H54 (cell line): ENCODE measurements at regions not wholly inside any gene's neighbourhood (a gene's known extent, or its start where the extent isn't known, plus 50 kb on each side); places are given as distances from the start of the nearest gene placed in this dataset.
"Not testable (repeated sequence)": the region's sequence is repeated elsewhere in the genome, so short reads cannot be mapped to it uniquely, and the experiment has no call there.

ENCODE experiments used
- DNase-seq: peaks from one replicate; pipeline ENCODE4 v3.0.0; 2011; ENCODE audit warnings: low spot score, mixed read lengths; ENCODE audit not compliant: insufficient read length
- FAIRE-seq: peaks from 3 replicates; lab custom pipeline; 2011; peaks lifted over from hg19 to GRCh38; lab: Jason Lieb, UNC
- POLR2A ChIP-seq: IDR thresholded peaks from 2 replicates; pipeline ENCODE4 v1.6.1; 2011; ENCODE audit warnings: low read depth, mild to moderate bottlenecking, low read length

DNA sequence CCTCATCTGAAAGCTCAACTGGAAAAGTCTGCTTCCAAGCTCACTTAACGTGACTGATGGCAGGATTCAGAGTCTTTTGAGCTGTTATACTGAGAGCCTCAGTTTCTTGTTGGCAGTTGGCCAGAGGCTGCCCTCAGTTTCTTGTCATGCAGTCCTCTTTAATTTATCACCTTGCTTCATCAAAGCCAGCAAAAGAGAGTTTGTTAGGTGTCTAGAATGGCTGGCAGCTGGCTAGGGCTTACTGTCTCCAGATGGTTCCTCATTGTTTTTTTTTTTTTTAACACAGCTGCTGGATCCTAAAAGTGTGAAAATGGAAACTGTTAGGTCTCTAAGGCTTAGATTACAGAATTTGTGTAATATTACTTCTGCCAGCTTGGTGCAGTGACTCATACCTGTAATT, 310.6 kb downstream of the PDCD6IP start:
- DNase-seq (no peak), FAIRE-seq (no peak)
- no peak for TF ChIP-seq POLR2A

DNA sequence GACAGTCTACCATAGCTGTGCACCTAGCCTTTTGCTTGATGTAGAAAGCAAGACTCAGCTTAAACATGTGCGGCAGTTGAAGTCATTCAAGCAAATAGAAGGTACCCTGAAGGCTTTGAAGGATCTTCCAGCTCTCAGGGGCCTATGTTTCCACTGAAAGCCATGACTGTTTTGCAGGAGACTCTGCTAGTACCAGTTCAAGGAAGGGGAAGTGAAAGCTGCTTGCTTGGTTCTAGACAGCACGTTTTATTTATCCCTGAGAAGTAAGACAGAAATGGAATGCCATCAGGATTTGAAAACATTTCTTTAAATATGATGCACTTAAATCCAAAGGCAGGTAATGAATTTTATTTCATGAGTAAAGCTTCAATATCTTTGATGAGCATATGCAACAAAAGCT, 311.4 kb downstream of the PDCD6IP start:
- FAIRE-seq = no peak
- no peak for TF ChIP-seq POLR2A
- DNase-seq = no peak

DNA sequence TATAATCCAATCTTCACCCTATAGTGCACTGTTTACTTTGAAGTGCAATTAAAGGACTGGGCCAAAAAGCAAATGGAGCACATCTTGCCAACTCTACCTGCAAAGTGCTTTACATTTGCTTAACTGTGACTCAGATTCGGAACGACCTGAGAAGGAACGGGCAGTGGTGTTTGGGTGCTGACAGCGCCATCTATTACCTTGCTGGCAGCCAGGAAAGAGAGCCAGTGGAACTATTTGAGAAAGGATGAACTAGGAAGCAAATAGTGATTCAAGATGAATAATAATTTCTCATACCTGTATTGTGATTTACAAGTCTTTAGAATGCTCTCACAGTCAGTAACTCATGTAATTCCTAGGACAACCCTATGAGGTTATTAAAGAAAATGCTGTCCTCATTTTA, 312.9 kb downstream of the PDCD6IP start:
- FAIRE-seq (no peak), DNase-seq (no peak)
- TF ChIP-seq POLR2A = no peak

DNA sequence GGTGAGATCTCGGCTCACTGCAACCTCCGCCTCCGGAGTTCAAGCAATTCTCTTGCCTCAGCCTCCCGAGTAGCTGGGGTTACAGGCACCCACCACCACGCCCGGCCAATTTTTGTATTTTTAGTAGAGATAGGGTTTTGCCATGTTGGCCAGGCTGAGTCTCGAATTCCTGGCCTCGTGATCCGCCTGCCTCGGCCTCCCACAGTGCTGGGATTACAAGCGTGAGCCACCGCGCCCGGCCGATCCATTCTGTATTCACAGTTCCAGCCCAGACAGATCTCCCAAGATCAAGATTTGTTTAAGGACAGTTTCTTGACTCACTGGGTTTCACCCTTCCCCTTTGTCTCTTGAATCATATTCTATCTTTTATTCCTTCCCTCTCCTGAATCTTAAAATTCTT, 313.8 kb downstream of the PDCD6IP start:
- FAIRE-seq, DNase-seq: not testable (repeated sequence)

DNA sequence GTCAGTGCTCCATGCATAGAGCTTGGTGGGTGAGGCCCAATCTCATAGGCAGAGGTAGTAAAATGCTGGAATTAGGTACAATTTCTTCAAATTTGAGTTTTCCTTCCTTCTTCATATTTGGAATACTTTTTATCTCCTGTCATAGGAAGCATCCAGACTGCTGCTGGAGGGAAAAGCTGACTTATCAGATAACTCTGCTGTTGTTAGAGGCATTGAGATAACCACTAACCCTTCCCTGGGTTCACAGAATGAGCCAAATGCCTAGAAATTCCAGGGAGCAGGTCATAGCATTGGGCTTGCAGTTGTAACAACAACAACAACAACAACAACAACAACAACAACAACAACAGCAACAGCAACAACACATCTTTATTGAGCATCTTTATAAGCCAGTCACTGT, 332.7 kb downstream of the PDCD6IP start:
- DNase-seq (no peak), FAIRE-seq (no peak)
- TF ChIP-seq POLR2A = no peak

DNA sequence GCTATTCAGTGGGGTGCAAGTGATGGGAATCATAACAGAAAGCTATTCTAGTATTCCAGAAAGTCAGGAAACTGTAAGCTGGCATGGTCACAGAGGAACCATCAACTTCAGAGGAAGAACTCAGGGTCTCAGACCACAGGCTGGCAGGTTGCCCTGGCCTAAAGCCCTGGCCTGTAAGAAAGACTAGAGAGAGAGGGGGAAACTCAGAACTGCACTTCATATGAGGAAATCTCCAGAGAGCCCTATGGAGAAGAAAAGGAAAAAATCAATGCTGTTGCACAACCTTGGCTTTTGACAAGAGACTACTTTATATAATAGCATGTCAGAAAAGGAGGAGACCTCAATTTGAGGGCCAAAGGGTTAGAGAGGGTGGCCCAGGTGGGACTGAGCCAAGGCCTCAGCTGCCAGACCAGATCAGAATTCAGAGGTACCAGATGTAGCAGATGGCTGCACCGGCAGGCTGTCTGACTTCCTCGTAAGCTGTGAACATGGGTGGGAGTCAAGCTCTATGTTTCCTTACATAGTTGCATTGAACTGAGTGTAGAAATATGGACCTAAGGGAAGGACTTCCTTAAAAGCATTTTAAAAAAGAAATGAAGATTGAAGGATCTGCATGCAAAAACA, 333.8 kb downstream of the PDCD6IP start:
- FAIRE-seq (no peak), DNase-seq (no peak)
- no peak for TF ChIP-seq POLR2A

DNA sequence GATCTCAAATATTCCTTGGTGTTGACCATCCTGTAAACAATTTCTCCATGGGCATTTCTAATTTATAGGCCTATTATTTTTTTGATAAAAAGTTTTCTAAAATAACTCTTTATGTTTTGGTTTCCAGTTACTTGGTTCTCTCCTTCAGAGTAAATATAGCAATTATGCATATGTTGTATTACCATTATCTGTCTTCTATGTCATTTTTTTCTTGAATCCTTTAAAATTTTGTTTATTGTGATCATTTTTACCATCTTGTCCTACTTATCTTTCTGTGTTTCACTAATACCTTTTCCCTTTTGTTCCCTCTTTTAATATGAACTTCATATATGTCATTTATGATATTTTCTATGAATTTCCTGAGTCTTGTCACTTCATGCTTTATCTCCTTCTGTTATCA, 341.1 kb downstream of the PDCD6IP start:
- FAIRE-seq = no peak

DNA sequence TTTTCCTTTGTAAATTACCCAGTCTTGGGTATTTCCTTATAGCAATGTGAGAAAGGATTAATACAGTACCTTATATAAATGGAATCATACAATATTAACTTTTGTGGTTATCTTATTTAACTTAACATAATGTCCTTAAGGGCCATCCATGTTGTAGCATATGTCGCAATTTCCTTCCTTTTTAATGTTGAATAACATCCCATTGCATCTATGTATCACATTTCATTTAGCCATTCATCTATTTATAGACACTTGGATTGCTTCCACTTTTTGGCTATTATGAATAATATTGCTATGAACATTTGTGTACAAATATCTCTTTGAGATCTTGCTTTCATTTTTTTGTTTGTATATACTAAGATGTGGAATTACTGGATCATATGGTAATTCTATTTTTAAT, 342.2 kb downstream of the PDCD6IP start:
- DNase-seq (no peak), FAIRE-seq (no peak)
- no peak for TF ChIP-seq POLR2A

More for the DNA sequence above, 341.1 kb downstream of the PDCD6IP start:
- TF ChIP-seq POLR2A = no peak
- no peak for DNase-seq

DNA sequence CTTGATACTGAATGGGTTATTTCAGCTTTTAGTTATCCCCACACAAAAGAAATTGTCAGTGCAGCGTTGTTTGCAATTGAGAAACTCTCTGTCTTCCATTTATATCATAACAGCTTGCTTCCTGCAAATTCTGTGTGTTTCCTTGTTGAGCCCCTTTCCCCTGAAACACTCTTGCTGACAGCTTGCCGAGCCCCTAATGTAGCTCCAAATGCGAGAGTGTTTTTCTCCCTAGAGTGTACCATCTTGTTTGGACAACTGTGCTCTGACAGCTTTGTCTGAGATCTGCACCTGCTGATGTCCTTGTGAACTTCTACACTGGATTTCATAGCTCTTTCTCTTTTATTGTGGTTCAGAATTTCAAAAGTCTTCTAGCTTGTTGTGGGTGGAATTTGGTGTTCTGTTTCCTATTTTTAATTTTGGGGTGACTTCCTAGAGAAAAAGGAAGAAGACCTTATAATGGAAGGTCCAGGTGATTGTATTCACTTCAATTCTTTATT, 343.5 kb downstream of the PDCD6IP start:
- no peak for TF ChIP-seq POLR2A
- DNase-seq (no peak), FAIRE-seq (no peak)

DNA sequence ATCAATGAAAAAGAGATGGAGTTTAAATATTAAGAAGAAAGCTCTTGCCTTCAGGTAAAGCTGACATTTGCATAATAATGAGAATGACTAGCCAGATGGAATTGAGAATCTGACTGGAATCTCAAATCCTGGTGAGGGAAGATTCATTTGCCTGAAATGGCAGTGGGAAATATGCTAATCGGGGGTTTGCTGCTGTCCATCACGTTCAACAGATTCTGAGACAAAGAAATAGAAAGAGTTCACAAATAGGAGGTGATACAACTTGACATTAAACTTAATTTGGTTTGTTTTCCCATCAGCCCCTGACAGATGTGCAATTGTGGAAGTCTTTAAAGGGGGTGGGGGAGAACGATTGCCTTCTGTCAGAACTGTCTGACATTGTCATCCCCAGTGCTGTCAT, 347.4 kb downstream of the PDCD6IP start:
- no peak for TF ChIP-seq POLR2A
- DNase-seq (no peak), FAIRE-seq (no peak)

DNA sequence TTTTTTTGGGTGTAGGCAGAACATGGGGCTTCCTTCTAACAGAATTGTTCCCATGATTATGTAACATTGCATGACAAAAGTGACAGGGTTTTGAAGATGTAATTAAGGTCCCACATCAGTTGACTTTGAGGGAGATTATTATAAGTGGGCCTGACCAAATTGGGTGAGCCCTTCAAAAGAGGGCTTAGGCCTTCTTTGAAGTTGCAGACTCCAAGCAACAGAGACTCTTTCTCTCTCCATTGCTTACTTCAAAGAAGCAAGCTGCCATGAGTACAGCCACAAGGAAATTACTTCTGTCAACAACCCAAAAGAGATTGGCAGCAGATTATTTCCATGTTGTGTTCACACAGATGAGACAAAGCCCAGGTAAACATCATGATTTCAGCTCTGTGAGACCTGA, 348.2 kb downstream of the PDCD6IP start:
- FAIRE-seq (no peak), DNase-seq (no peak)
- no peak for TF ChIP-seq POLR2A

DNA sequence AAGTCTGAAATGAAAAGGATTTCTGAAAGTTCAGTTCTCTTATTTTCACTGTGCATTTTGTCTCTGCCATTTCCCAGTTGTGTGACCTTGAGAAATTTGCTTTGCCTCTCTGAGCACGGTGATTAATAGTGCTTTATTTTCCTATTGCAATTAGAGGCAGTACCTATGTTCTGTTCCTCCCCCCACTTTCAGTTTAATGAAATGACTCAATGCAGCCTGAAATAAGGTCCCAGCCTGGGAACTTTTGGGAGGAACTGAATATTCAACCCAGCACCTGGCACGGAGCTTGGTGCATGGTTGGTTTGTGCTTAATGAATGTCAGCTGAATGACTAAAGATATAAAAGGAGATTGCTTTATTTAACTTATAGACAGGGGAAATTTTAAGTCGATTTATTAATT, 352.6 kb downstream of the PDCD6IP start:
- TF ChIP-seq POLR2A = no peak
- FAIRE-seq (no peak), DNase-seq (no peak)

DNA sequence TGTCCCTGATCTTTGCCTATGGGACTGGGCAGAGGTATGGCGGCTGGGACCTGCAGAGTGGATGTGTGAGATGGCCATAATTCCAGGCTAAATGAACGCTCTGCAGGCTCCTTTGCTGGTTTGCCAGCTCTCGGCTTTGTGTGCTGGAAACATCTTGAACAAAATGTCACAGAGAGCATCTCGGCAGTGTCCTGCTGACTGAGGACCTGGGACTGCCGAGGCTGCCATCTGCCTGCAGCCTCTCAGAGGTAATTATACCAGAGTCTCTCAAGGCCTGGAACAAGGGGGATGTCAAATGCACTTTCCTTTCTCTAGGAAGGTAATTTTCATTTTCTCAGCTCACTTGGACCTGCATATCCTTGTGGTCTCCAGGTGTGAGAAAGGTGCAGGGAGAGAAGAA, 354.2 kb downstream of the PDCD6IP start:
- no peak for DNase-seq
- no peak for FAIRE-seq
- TF ChIP-seq POLR2A = no peak

DNA sequence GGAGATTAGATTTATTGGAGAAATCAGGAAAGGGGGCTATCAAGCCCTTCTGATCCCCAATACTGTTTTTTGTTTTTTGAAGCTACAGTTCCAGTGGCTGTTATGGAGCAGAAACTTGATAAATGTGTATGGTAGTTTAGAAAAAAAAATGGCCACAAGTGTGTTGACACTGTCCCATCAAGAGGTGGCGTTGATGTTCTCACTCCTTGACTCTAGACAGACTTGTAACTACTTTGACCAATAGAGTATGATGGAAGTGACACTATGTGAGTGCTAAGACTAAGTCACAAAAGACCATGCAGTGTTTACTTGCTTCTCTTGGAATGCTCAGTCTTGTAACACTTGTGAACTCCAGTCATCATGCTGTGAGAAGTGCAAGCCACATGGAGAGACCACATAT, 356.7 kb downstream of the PDCD6IP start:
- no peak for TF ChIP-seq POLR2A
- DNase-seq (no peak), FAIRE-seq (no peak)

DNA sequence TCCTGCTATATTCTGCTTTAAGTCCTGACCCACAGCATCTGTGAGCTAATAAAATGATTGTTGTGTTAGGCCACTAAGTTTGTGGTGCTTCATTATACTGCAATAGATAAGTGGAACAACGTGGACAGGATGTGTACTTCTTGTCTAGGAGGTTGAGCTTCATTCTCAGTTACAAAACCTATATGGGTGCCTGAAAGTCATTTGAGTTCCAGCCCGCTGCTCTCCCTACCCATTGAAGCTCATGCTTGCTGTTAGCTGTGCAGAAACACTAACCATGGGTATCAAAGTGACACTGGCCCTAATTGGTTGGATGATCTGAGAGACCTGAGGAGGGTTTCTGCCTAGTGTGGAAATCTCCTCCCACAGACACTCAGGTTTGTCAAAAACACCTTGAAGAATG, 357.2 kb downstream of the PDCD6IP start:
- DNase-seq (no peak), FAIRE-seq (no peak)
- no peak for TF ChIP-seq POLR2A
